GM12873 (cell line): ENCODE measurements at regions not wholly inside any gene's neighbourhood (a gene's known extent, or its start where the extent isn't known, plus 50 kb on each side); places are given as distances from the start of the nearest gene placed in this dataset.

Experiments used
- CTCF ChIP-seq: IDR thresholded peaks from 2 replicates; pipeline ENCODE4 v1.5.1; 2012; ENCODE audit warnings: low read depth, mild to moderate bottlenecking, moderate library complexity, low read length, control low read depth; ENCODE audit not compliant: insufficient read depth; ENCODE audit errors: missing control alignments

GRCh38 chr3:21962456-21962855, 211.4 kb upstream of the ZNF385D start:
- TF ChIP-seq CTCF = no peak

- no peak for TF ChIP-seq CTCF
Measured at GRCh38 chr3:21979706-21980105, 228.7 kb upstream of the ZNF385D start.

- TF ChIP-seq CTCF = no peak
Measured at GRCh38 chr3:21989341-21990042, 238.5 kb upstream of the ZNF385D start.

GRCh38 chr3:21991061-21991460, 240.1 kb upstream of the ZNF385D start:
- TF ChIP-seq CTCF = no peak

- no peak for TF ChIP-seq CTCF
Measured at GRCh38 chr3:21995079-21995607, 244.1 kb upstream of the ZNF385D start.

GRCh38 chr3:22007368-22007767, 256.4 kb upstream of the ZNF385D start:
- TF ChIP-seq CTCF = no peak

- no peak for TF ChIP-seq CTCF
Measured at GRCh38 chr3:22010997-22011396, 260.0 kb upstream of the ZNF385D start.
